ENCODE measurements at regions not wholly inside any gene's neighbourhood (a gene's known extent, or its start where the extent isn't known, plus 50 kb on each side); places are given as distances from the start of the nearest gene placed in this dataset.
"Not testable (repeated sequence)": the region's sequence is repeated elsewhere in the genome, so short reads cannot be mapped to it uniquely, and the experiment has no call there.

GRCh38 chr14:94820932-94821331 is 51.0 kb upstream of the GSC start:
- CTCF ChIA-PET (ENCODE audit: partially characterized antibody): interaction anchor here (2.3 kb wide), 1 partner anchor 131 kb away, joined by 5 read pairs; no protein-coding TSS in a partner anchor
- FAIRE-seq: not testable (repeated sequence)
- WGBS, 2 experiments (ENCODE audit: extremely low coverage in 1 of 2, insufficient coverage in 1 of 2, insufficient read length in 1 of 2, insufficient replicate concordance in 2 of 2, low coverage in 1 of 2, low lambda C conversion rate in 2 of 2, missing lambda C conversion rate in 1 of 2): 89% methylated on average over 1 of the region's 1 CpG; no CpG with 5 or more reads in 1 of the 2 experiments

More at GRCh38 chr14:94820932-94821331, 51.0 kb upstream of the GSC start:
- DNase-seq (ENCODE audit: low read depth in 1 of 2, low spot score in 2 of 2); H3K23ac ChIP-seq (ENCODE audit: insufficient read length); POLR2A ChIA-PET (ENCODE audit: partially characterized antibody); H2BK5ac ChIP-seq (ENCODE audit: low read depth, low read length); H3K56ac ChIP-seq (replicated peaks; ENCODE audit: insufficient read length, low read depth, low read length); H3K27ac ChIP-seq (ENCODE audit: low read depth, low read length); H2AK5ac ChIP-seq (ENCODE audit: low read depth, low read length); H3K36me3 ChIP-seq (ENCODE audit: control insufficient read depth in 2 of 4, insufficient read depth in 4 of 4, low read length in 3 of 4); H3K4me1 ChIP-seq (replicated peaks in 1 of 4; ENCODE audit: control insufficient read depth in 3 of 4, insufficient read depth in 4 of 4, low read length in 3 of 4); H3K14ac ChIP-seq (ENCODE audit: insufficient read length); H3K18ac ChIP-seq (ENCODE audit: extremely low read depth, low read length); H2BK15ac ChIP-seq (ENCODE audit: low read length); H2AFZ ChIP-seq (ENCODE audit: low read length); H4K91ac ChIP-seq (replicated peaks; ENCODE audit: insufficient read length, low read length); H4K20me1 ChIP-seq (replicated peaks in 1 of 2; ENCODE audit: control insufficient read depth in 1 of 2, insufficient read depth in 2 of 2, low read length in 2 of 2); H3K79me2 ChIP-seq (ENCODE audit: control insufficient read depth in 1 of 2, insufficient read depth in 2 of 2, low read length in 2 of 2); H2BK20ac ChIP-seq (ENCODE audit: low read length); H4K5ac ChIP-seq (ENCODE audit: insufficient read length, low read depth, low read length); H2BK120ac ChIP-seq (replicated peaks; ENCODE audit: low read depth, low read length); H3K4me2 ChIP-seq (ENCODE audit: insufficient read depth in 1 of 2, low read depth in 2 of 2, low read length in 2 of 2); H3K23me2 ChIP-seq (ENCODE audit: low read depth, low read length); H3K9ac ChIP-seq (replicated peaks in 1 of 4; ENCODE audit: extremely low read depth in 1 of 4, low read depth in 3 of 4, low read length in 3 of 4); H3K27me3 ChIP-seq (replicated peaks in 1 of 4; ENCODE audit: control insufficient read depth in 3 of 4, extremely low read depth in 1 of 4, insufficient read depth in 3 of 4, low read length in 3 of 4); H3K4ac ChIP-seq (replicated peaks; ENCODE audit: insufficient read length, low read depth, low read length); H2BK12ac ChIP-seq (ENCODE audit: low read depth, low read length); H3K79me1 ChIP-seq (ENCODE audit: low read depth, low read length); H3K4me3 ChIP-seq (ENCODE audit: extremely low read depth in 1 of 4, insufficient read depth in 2 of 4, low read depth in 3 of 4, low read length in 4 of 4); H3K9me3 ChIP-seq (ENCODE audit: insufficient read depth in 2 of 2, low read depth in 1 of 2, low read length in 1 of 2); H4K8ac ChIP-seq (ENCODE audit: extremely low read depth, insufficient read depth, low read length): not testable (repeated sequence)

Measured in H1 (cell line).